Activated CD4-positive, alpha-beta T cell treated with anti-CD3 and anti-CD28 coated beads, Interleukin-2, amount 50 U/mL, for 1 hour (primary cell): ENCODE measurements at regions not wholly inside any gene's neighbourhood (a gene's known extent, or its start where the extent isn't known, plus 50 kb on each side); places are given as distances from the start of the nearest gene placed in this dataset.

Experiments
- DNase-seq: peaks from one replicate; pipeline ENCODE4 v3.0.0-alpha.2; 2020

DNA sequence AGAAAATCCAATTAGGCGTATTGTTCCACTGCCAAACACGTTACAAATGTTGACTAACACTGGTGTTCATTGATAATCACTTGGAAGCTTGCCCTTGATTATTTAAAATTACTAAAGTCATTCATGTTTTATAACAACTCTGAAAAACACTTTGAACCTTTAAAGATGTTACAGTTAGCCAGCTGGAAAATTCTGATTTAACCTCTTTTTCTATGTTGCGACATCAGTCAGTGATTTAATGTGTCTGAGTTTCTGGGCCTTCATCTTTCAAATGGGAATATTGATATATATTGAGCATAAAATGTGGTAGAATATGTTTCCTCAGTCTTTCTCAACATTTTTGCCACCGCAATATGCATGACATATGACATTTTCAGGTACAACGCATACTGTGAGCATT, 274.1 kb upstream of the TENM3 start:
- no peak for DNase-seq

DNA sequence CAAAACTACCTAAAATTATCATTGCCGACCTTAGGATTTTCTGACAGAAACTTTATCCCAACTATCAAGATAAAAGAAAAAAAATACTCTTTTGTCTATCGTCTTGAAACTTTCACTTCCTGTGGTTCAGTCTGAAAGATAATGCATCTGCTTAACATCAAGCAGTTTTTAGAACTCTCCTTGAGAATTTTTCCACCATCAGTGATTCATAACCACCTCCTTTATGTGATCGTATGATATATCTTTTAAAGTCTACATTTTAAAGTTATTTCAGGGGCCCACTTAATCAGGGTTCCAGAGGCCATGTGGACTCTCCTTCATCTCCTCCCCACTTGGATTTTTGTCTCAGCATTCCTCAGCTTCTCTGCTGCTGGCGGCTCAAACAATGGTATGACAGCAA, 272.8 kb upstream of the TENM3 start:
- DNase-seq = no peak

DNA sequence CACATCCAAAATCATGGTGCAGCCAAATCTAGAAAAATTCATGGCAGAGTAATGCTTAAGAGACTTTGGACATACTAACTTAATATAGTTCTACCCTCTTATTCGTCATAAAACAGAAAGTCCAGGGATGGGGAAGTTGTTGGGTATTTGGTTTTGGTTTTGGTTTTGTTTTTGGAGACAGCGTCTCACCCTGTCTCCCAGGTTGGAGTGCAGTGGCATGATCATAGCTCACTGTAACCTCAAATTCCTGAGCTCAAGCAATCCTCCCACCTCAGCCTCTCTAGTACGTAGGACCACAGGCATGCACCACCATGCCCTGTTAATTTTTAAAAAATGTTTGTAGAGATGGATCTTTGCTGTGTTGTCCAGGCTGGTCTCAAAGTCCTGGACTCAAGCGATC, 271.8 kb upstream of the TENM3 start:
- DNase-seq = no peak

DNA sequence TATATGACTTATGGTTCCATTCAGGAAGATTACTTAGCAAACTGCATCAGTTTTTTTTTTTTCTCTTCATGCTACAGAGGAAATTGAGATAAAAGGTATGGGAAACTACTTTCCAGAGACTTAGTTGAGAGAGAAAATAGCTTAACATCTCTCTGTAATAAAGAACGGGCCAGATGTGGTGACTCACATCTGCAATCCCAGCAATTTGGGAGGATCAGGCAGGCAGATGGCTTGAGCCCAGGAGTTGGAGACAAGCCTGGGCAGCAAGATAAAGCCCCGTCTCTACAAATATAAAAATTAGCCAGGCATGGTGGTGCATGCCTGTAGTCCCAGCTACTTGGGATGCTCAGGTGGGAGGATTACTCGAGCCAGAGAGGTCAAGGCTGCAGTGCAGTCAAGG, 271.2 kb upstream of the TENM3 start:
- DNase-seq = no peak

DNA sequence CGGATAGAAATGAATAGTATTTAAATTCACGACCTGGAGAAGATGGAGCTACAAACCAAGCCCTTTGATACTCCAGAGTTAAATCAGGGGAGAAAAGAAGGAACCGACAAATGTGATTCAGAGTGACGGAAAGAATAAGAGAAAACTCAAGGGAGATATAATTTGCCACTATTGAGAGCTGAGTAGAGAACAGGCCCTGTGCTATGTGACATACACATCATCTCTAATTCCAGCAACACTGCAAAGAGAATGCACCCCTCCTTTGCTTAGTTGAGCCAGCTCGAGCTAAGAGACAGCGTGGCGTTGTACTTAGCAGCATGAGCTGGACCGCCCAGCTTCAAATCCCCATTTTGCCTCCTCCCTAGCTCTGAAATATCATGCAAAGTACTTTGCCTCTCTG, 266.4 kb upstream of the TENM3 start:
- no peak for DNase-seq

GRCh38 chr4:181982437-181982836, 260.8 kb upstream of the TENM3 start:
- DNase-seq = no peak

DNA sequence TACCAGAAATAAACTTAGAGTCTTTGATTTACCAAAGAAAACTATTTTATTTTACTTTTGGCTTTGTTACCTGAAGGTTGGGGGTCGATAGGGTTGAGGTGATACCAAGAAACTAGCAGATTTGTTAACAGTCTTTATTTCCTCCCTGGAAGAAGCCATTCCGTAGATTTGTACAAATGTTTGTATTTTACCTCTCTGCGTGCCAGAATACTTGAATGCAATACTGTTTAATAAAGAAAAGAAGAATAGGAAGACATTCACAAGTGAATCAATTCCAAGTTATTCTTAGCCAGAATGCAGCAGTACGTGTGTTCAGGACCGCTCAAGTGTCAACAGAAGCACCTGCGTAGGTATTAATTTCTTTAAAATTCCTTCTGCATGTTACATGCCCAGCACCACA, 260.3 kb upstream of the TENM3 start:
- DNase-seq = no peak

- no peak for DNase-seq
These were observed 255.8 kb upstream of the TENM3 start for GRCh38 chr4:181987392-181987791.

DNA sequence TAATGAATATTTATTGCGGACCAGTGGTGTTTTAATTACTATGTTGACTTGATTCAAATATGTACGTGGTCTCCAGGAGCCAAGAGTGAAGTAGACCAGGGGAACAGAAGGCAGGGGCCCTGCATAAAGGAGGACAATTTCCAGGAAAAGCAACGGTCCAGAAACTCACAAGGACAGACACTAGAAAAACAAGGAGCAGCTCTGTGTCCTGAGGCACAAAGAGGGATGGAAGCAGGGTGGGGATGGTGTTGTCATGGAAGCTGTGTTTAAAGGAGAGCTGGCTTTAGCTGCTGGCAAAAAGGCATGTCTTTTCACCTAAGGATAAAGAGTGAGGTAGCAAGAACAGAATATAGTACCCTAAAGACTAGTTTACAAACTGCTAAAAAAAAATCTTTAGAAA, 254.1 kb upstream of the TENM3 start:
- no peak for DNase-seq

- no peak for DNase-seq
These were observed 251.7 kb upstream of the TENM3 start for GRCh38 chr4:181991369-181992108.

DNA sequence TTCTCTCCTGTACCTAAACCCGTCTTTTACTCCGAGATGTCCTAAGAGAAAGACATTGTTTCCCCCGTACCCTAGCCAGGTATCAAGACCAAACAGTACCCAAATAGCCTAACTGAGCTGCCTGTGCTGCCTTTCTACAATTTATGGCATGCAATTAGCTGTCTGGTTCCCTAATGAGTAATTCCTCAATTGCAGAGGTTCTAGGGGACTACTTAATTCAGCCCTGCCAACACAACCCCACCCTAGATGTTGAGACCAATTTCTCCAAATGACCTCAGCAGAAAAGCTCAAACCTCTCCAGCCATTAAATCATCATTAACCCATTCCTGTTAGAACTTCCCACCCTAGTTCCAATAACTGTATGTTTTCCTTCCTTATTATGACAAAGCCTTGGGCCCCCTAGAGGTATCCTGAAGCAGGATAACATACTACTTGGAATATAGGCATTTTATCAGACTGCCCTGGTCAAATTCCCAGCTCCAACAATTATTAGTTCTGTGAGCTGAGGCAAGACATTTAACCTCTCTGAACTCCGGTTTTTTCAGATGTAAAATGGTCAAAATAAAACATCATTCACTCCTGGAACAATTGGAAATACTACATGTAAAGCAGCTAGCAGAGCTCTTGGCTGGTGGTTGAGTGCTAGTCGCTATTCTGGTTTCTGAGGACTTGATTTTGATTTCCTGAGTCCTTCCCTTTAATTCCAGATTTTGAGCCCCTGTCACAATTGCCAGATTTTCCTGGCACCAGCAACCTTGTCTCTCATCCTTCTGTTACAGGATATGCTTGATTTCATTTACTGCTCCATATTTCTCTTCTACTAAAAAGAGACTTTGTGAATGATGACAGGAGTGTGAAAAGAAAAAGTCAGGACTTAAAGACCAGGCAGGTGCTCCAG, 244.6 kb upstream of the TENM3 start:
- no peak for DNase-seq

DNA sequence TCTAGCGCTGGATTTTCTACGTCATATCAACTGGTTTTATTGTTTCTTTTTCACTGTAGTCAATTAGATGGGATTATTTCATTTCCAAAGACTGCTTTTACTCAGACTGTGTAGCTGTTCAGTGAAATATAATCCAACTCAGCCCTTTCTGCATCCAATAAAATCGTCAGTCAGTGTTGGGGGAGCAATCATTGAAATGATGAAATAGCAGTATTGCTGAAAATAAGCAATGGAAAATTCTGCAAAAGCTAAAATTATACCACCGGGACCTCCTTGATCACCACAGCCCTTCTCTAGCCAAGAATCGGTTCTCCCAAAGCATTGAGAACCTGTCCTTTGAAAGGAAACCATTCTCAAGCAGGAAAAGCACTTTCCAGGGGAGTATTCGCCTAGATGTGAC, 243.1 kb upstream of the TENM3 start:
- no peak for DNase-seq

GRCh38 chr4:182010876-182011275, 232.3 kb upstream of the TENM3 start:
- DNase-seq = no peak

- DNase-seq = no peak
These were observed 229.0 kb upstream of the TENM3 start for GRCh38 chr4:182014164-182014563.

GRCh38 chr4:182015014-182015413, 228.2 kb upstream of the TENM3 start:
- DNase-seq = no peak

GRCh38 chr4:182015893-182016292, 227.3 kb upstream of the TENM3 start:
- no peak for DNase-seq

DNA sequence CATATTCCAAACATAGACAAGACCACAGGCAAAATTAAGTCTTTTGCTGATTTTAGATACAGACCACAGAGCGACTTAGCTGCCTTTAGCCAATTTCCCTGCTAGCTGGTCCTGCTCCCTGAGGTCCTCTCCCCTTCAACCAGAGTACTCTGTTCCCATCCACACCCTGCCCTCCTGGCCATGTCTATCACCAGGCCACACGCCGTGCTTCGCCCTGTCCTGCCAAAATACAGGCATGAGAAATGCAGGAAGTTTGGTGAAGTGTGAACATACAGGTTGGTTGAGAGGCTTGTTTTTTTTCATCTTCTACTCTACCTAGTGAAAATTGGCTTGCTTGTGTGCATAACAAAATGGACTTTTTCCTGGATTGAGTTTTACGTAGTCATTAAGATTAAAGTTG, 226.2 kb upstream of the TENM3 start:
- no peak for DNase-seq

GRCh38 chr4:182018691-182019090, 224.5 kb upstream of the TENM3 start:
- DNase-seq = no peak

- DNase-seq = no peak
These were observed 224.0 kb upstream of the TENM3 start for GRCh38 chr4:182019148-182019652.

- DNase-seq = no peak
These were observed 220.3 kb upstream of the TENM3 start for GRCh38 chr4:182022909-182023308.

- DNase-seq = no peak
These were observed 219.7 kb upstream of the TENM3 start for GRCh38 chr4:182023469-182023868.

DNA sequence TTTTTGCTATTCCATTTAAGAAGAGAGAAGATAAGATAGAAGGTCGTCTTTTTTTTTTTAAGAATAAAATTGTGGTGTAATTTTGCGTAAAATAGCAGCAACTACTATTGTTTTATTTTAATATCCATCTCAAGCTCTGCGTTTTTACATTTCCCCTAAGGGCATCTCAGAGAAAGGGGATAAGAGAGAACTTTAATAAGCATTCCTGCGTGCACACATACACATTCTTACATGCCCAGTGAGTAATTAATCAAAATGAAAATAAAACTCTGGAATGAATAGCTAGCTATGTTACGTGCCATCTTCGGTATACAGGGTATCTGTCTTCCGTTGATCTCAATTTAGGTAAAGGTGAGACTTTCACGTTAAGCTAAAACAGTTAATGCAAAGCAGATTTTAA, 200.3 kb upstream of the TENM3 start:
- no peak for DNase-seq

- no peak for DNase-seq
These were observed 194.3 kb upstream of the TENM3 start for GRCh38 chr4:182048871-182049270.

- no peak for DNase-seq
These were observed 186.3 kb upstream of the TENM3 start for GRCh38 chr4:182056866-182057265.
